Uterus (tissue), 2 donors: ENCODE measurements at regions not wholly inside any gene's neighbourhood (a gene's known extent, or its start where the extent isn't known, plus 50 kb on each side); places are given as distances from the start of the nearest gene placed in this dataset.

Experiments
- POLR2A ChIP-seq, 2 donors: fragments of 450-650 bp; IDR thresholded peaks; one replicate each; pipeline ENCODE4 v1.6.1; 2016; ENCODE audit warnings: antibody characterized with exemption in 2 of 2, mild to moderate bottlenecking in 1 of 2, moderate library complexity in 1 of 2
- TF ChIP-seq, protein P1 (sequence below), 4 experiments: fragments of 200-600 bp in 2 of 4; fragments of 450-650 bp in 2 of 4; sonication (generic) in 2 of 4; IDR thresholded peaks; one replicate each; pipeline ENCODE4 v1.5.1; 2016 to 2019; ENCODE audit warnings: antibody characterized with exemption in 4 of 4, mild to moderate bottlenecking in 2 of 4, moderate library complexity in 1 of 4

DNA sequence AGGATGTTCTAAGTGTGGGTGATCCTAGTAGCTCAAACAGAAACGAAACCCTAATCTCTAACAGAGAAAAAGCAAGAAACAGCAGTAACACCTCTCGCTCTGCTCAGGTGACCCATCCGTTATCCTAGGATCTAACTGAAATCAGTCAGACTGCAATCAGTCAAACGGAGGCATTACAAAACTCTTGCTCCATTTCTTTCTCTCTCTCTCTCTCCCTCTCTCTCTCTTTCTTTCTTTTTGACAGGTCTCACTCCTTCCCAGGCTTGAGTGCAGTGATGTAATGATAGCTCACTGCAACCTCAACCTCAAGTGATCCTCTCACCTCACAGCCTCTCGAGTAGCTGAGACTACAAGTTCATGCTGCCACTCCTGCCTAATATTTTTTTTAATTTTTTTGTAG is 1283.5 kb upstream of the CELF2 start:
- TF ChIP-seq, protein P1, sequence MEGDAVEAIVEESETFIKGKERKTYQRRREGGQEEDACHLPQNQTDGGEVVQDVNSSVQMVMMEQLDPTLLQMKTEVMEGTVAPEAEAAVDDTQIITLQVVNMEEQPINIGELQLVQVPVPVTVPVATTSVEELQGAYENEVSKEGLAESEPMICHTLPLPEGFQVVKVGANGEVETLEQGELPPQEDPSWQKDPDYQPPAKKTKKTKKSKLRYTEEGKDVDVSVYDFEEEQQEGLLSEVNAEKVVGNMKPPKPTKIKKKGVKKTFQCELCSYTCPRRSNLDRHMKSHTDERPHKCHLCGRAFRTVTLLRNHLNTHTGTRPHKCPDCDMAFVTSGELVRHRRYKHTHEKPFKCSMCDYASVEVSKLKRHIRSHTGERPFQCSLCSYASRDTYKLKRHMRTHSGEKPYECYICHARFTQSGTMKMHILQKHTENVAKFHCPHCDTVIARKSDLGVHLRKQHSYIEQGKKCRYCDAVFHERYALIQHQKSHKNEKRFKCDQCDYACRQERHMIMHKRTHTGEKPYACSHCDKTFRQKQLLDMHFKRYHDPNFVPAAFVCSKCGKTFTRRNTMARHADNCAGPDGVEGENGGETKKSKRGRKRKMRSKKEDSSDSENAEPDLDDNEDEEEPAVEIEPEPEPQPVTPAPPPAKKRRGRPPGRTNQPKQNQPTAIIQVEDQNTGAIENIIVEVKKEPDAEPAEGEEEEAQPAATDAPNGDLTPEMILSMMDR (IDR thresholded peaks at IDR 0.05) = no peak
- no peak for TF ChIP-seq POLR2A (IDR thresholded peaks at IDR 0.05)
